GM18867 (cell line): ENCODE measurements at regions not wholly inside any gene's neighbourhood (a gene's known extent, or its start where the extent isn't known, plus 50 kb on each side); places are given as distances from the start of the nearest gene placed in this dataset.

ENCODE experiments used
- ATAC-seq: cut with Tn5 transposase; IDR thresholded peaks from one replicate; pipeline ENCODE4 v1.9.1; 2021; ENCODE audit warnings: mild to moderate bottlenecking, moderate library complexity; ENCODE audit not compliant: unreplicated experiment

- no peak for ATAC-seq
Measured at GRCh38 chr13:61765940-61766666, 350.5 kb upstream of the PCDH20 start.

DNA sequence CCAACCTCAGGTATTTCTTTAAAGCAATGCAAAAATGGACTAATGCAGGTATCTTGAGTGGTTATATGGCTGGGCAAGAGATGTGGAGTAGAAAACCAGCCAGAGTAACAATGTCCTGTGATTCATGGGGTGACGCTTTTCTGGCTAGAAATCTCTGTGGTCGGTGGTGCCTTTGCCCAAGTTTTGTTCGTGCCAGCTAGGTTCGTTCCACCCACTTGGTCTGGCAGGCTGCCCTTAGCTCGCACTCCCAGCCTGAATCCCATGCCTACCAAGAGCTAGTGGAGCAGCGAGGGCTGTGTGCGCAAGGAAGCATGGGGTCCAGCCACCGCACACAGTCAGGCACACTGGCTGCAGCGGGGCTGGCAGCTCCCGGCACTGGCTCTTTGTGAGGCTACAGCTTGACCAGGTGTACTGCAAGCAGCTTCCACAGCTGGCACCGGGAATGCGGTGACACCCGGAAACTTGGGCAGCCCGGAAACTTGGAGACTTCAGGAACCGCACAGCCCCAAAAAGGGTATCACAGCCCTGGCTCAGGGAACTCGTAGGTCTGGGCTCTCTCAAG lies 349.6 kb upstream of the PCDH20 start:
- ATAC-seq, result no peak

GRCh38 chr13:61761690-61762089 lies 346.0 kb upstream of the PCDH20 start:
- no peak for ATAC-seq

GRCh38 chr13:61760102-61760501 lies 344.5 kb upstream of the PCDH20 start:
- no peak for ATAC-seq

DNA sequence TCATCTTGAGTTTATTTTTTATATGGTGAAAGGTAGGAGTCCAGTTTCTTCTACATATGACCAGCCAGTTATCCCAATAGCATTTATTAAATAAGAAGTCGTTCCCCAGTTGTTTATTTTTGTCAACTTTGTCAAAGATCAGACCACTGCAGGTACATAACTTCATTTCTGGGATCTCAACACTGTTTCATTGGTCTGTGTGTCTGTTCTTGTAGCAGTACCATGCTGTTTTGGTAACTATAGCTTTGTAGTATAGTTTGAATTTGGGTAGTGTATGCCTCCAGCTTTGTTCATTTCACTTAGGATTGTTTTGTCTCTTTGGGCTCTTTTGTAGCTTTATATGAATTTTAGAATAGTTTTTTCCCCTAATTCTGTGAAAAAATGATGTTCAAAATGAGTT lies 340.4 kb upstream of the PCDH20 start:
- no peak for ATAC-seq

GRCh38 chr13:61751039-61751438 lies 335.4 kb upstream of the PCDH20 start:
- no peak for ATAC-seq

- ATAC-seq, result no peak
Measured at GRCh38 chr13:61738236-61738750, 322.6 kb upstream of the PCDH20 start.

- no peak for ATAC-seq
Measured at GRCh38 chr13:61734683-61735082, 319.0 kb upstream of the PCDH20 start.

- no peak for ATAC-seq
Measured at GRCh38 chr13:61728471-61728870, 312.8 kb upstream of the PCDH20 start.

DNA sequence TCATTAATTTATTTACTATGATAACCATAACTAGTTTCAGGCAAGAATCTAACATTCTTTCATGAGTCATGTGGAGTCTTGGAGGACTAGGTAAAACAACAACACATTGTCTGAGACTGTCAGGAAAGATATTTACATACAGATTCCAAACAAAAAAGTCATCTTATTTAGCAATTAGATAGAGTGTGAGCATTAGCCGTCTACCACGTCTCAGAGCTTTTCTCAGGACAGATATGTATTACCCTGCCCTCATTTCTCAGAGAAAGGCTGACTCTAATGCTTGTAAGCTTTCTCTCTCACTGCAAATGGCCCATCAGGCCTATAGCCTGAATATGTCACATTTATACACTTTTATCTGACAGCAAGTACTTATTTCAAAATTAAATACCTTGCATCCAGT lies 312.1 kb upstream of the PCDH20 start:
- ATAC-seq, result no peak

GRCh38 chr13:61725806-61726205 lies 310.2 kb upstream of the PCDH20 start:
- ATAC-seq, result no peak

DNA sequence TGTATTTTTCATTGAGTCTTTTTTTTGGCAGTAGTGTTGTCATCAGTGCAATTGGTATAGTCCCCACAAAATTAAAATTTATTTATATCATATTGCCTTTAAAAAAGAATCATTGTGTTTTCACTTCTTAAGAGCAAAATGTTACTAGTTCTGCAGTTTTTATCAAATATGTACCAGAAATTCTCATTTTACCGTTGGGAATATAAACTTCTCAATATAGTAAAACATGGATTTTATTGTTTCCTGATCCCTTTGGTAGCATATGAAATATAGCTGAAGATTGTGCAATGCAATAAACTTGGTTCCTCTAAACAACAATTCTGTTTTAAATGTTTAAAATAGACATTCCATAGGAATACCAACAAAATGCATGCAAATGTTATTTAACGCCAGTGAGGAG lies 306.5 kb upstream of the PCDH20 start:
- ATAC-seq, result no peak

DNA sequence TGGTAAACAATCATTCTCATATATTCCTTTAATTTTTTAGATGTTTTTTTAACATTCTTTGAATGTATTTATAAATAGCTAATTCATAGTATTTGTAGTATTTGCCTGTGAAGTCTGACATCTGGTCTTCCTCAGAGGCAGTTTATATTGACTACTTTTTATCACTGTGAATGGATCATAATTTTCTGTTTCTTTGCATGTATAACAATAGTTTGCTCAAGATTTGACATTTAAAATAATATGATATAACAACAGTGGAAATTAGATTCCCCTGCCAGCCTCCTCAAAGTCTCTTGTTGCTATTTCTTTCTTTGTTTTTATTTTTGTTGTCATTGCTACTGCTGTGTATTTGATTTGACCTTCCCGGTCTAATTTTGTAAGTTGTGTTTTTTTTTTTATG lies 297.0 kb upstream of the PCDH20 start:
- no peak for ATAC-seq

DNA sequence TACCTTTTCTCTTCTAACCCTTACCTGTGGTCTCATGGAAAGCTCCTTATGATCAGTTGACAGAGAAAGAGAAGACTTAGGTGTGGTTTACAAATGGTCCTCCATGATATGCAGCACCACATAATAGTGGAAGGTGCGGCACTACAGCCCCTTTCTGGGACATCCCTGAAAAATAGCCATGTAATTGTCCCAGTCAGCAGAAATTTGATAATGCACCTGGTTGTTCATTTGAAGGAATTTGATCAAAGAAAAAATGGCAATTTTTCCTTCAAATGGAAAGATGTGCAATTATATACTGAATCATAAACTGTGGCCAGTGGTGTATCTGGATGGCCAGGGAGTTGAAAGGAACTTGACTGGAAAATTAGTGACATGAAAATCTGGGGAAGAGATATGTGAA lies 293.6 kb upstream of the PCDH20 start:
- no peak for ATAC-seq

GRCh38 chr13:61706899-61707298 lies 291.2 kb upstream of the PCDH20 start:
- ATAC-seq, result no peak

- ATAC-seq, result no peak
Measured at GRCh38 chr13:61700620-61701019, 285.0 kb upstream of the PCDH20 start.

GRCh38 chr13:61700181-61700580 lies 284.5 kb upstream of the PCDH20 start:
- no peak for ATAC-seq

- ATAC-seq, result no peak
Measured at GRCh38 chr13:61696676-61697075, 281.0 kb upstream of the PCDH20 start.

GRCh38 chr13:61695147-61695546 lies 279.5 kb upstream of the PCDH20 start:
- ATAC-seq, result no peak

GRCh38 chr13:61692691-61693090 lies 277.0 kb upstream of the PCDH20 start:
- ATAC-seq, result no peak

GRCh38 chr13:61685682-61686012 lies 270.0 kb upstream of the PCDH20 start:
- ATAC-seq, result no peak

DNA sequence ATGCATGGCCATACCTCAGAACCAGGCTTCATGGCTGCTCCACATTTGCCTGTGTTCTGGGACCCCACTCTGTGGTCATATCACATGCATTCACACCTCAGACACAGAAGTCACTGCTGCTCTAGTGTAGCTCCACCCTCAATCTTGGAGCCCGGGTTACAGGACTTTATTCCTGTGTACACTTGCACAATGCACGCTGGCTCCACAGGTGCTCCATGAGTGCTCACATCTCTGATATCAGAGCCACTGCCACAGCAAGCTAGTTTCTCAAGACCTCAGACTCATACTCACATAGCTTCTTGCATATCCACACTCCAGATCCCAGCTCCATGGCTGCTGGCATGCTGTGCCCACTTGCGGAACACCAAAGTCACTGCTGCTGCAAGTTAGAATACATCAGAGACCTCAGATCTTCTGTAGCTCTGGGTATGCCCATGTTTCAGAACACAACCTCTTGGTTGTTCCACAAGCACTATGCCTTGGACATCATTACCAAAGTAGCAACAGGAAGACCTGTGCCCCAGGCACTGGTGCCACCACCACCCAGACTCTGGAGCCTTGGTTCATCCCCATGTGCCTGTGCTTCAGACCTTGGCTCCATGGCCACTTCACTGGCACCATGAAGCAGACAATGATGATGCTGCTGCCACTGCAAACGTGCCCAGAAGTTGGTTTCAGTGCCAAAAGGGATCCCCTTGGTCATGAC lies 269.5 kb upstream of the PCDH20 start:
- no peak for ATAC-seq
